ENCODE measurements at regions not wholly inside any gene's neighbourhood (a gene's known extent, or its start where the extent isn't known, plus 50 kb on each side); places are given as distances from the start of the nearest gene placed in this dataset.
"Not testable (repeated sequence)": the region's sequence is repeated elsewhere in the genome, so short reads cannot be mapped to it uniquely, and the experiment has no call there.

DNA sequence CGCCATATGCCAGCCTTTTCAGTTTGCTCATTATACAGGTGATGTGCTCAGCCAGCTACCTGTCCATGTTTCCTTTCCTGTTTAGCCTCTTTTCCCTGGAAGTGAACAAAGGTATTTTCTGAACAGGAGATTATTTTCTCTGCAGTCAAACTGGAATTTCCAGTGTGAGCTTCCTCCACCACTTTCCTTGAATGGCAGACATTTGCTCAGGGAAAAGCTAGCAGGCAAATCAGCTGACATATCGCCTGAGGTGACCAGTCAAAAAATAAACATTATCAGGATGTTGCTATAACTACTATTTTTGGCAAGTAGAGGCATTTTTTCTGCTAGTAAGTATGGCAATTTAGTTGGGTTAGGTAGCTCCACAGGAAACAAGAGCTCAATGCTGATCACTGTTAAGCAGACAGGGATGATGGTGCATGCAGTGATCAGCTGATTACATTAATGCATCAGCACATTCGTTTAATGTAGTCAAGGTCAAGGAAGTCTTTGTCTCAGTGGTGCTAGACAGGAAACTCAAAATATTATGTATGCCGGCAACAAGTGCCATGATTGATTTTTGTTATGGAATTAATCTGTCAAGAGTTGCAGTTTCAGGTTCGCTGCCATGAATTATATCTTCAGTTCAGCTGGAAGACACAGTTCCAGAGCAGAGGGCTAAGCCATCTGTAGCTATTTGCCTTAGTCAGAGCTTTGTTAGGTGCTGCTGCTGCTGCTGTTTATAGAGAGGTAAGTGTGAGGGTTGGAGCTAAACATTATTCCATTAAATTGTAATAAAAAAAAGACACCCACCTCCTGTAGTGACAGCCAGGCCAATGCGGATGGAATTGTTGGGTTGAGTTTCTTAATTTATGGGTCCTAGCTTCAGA lies 179.7 kb upstream of the ST6GALNAC5 start:
- DNase-seq: no peak

DNA sequence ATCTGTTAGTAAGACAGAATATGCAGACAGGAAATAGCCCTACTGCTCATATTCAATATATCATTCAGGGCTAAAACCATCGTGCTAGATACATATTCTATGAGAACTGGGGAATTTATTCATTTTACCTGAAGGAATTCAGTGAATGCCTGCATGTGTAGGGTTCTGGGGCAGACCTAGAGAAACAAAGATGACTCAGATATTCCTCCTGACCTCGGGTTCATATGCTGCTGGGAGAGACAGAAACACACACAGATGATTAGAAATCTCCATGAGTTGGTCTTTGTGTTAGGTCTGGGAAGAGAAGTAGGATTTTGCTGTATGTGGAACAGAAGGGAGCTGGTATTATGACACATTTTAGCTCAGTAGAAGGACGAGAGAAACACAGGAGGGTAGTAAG lies 176.5 kb upstream of the ST6GALNAC5 start:
- DNase-seq: no peak

DNA sequence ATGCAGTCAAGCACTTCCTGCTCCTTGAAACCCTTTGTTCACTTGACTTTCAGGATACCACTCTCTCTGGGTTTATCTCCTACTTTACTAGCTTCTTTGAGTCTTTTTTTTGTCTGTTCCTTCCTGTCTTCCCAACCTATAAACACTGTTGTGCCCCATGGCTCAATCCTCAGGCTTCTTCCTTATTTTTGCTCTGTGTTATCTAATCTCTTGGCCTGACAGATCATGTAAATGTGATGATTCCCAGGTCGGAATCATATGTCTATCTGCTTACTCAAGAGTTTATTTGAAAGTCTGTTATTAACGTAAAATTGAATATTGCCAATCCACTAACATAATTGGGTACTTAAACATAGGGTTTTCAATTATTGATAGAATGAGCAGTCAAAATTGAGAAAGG lies 171.7 kb upstream of the ST6GALNAC5 start:
- no peak for DNase-seq

- DNase-seq: no peak
These were observed 169.9 kb upstream of the ST6GALNAC5 start for GRCh38 chr1:76697361-76697760.

DNA sequence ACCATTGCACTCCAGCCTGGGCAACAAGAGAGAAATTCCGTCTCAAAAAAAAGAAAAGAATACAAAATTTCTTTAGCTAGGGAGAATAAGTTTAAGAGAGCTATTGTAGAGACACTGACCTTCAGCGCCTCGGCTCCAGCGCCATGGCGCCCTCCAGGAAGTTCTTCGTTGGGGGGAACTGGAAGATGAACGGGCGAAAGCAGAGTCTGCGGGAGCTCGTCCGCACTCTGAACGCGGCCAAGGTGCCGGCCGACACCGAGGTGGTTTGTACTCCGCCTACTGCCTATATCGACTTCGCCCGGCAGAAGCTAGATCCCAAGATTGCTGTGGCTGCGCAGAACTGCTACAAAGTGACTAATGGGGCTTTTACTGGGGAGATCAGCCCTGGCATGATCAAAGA lies 167.6 kb upstream of the ST6GALNAC5 start:
- not testable (repeated sequence) for DNase-seq

DNA sequence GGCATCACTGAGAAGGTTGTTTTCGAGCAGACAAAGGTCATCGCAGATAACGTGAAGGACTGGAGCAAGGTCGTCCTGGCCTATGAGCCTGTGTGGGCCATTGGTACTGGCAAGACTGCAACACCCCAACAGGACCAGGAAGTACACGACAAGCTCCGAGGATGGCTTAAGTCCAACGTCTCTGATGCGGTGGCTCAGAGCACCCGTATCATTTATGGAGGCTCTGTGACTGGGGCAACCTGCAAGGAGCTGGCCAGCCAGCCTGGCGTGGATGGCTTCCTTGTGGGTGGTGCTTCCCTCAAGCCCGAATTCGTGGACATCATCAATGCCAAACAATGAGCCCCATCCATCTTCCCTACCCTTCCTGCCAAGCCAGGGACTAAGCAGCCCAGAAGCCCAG lies 167.1 kb upstream of the ST6GALNAC5 start:
- not testable (repeated sequence) for DNase-seq

GRCh38 chr1:76705560-76705959 lies 161.7 kb upstream of the ST6GALNAC5 start:
- no peak for DNase-seq

DNA sequence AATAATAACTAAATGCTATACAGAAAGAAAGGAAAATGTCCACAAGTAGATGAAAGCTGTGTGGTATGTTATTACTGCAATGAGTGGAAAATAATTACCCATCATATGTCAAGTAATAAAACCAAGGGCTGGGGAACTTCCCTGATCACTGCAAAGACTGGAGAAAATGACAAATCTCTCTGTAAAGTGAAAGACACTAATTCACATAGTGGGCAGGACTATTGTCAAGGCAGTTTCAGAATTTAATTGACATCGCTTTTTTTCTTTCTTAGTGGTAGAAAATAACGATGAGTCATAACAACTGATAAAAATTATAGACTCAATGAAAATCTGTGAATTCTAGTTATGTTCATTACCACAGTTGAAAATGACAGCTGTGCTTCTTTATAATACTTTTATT lies 153.7 kb upstream of the ST6GALNAC5 start:
- peak; percentile 58 for DNase-seq

DNA sequence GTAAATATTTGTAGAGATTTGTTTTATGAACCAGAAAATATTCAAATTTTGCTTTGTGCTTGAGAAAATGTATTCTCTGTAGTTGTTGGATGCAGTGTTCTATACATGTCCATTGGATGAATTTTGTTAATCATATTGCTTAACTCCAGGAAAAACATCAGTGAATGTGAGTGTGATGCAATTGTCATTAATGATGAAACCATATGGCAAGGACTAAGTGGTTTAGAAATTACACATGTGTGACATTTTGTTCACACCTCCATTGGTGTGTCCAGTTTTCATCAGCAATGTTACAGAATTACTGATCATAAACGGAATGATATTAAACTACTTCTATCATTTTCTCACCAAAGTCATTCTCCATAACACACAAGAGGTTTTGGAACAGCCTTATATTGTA lies 151.8 kb upstream of the ST6GALNAC5 start:
- DNase-seq: no peak

GRCh38 chr1:76723949-76724348 lies 143.3 kb upstream of the ST6GALNAC5 start:
- no peak for DNase-seq

GRCh38 chr1:76724816-76725215 lies 142.5 kb upstream of the ST6GALNAC5 start:
- DNase-seq: no peak

GRCh38 chr1:76725864-76726619 lies 141.2 kb upstream of the ST6GALNAC5 start:
- no peak for DNase-seq

DNA sequence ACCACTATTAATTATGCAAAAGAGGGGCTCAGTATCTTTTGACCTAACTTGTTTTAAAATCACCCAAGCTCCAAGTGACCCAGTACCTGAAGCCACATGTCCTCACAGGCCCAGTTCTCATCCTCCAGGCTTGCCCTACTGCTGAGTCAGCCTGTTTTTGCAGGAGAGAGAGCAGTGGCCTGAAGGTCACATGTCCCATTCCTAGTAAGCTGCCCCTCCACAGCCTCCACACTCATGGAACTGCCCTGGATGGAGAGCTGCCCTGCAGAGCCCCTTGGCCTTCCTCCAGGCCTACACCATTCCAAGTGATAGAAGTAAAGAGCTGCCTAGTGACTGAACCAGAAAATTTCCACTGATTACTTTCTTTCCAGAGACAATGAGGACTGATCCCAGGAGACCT lies 139.8 kb upstream of the ST6GALNAC5 start:
- DNase-seq: no peak

DNA sequence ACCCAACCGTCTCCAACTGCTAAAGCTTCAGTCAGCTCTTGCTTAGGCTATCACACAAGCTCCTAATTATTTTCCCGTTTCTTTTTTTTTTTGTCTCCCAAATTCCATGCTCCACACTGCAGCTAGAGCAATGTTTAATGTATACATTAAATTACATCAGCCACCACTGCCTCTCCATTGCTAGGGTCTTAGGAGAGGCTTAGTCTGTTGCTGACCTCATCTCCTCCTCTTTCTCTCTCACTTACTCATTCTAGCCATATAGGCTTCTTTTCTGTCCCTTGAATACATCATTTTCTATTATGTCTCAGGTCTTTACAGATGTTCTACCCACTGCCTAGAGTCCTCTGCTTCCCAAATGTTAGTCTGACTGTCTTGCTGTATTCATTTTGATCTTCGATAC lies 138.1 kb upstream of the ST6GALNAC5 start:
- no peak for DNase-seq

- DNase-seq: no peak
These were observed 137.3 kb upstream of the ST6GALNAC5 start for GRCh38 chr1:76730027-76730426.

DNA sequence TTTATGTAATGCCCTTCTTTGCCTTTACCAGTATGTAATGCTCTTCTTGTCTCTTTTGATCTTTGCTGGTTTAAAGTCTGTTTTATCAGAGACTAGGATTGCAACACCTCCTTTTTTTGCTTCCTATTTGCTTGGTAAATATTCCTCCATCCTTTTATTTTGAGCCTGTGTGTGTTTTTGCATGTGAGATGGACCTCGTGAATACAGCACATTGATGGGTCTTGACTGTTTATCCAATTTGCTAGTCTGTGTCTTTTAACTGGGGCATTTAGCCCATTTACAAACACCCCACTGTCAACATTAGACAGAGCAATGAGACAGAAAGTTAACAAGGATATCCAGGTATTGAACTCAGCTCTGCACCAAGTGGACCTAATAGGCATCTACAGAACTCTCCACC lies 128.9 kb upstream of the ST6GALNAC5 start:
- not testable (repeated sequence) for DNase-seq

GRCh38 chr1:76740956-76741355 lies 126.3 kb upstream of the ST6GALNAC5 start:
- DNase-seq: not testable (repeated sequence)

- DNase-seq: no peak
These were observed 122.3 kb upstream of the ST6GALNAC5 start for GRCh38 chr1:76744989-76745388.

- DNase-seq: no peak
These were observed 121.1 kb upstream of the ST6GALNAC5 start for GRCh38 chr1:76746206-76746605.

DNA sequence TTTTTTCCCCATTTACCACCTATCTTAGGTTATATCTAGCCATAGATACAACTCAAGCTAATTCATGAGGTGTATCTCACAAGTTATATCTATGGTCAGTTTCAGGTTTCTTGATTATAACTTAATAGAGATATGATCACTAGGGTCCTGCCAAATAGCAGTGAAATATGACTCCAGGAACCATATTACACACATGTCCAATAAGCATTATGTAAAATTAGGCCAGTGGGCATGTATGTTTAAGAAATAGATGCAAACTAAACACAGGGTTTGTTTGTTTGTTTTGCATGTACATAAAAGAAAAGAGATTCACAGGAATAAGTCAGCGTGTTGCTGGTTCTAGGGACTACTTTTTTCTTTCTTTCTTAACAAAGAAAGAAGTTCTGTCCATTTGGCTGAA lies 112.5 kb upstream of the ST6GALNAC5 start:
- no peak for DNase-seq

- DNase-seq: no peak
These were observed 108.0 kb upstream of the ST6GALNAC5 start for GRCh38 chr1:76759171-76759860.

- DNase-seq: peak; percentile 63
These were observed 107.3 kb upstream of the ST6GALNAC5 start for GRCh38 chr1:76759950-76760349.

- DNase-seq: no peak
These were observed 103.5 kb upstream of the ST6GALNAC5 start for GRCh38 chr1:76763738-76764137.

Data from NCI-H2227 treated with DMSO at 0.1 percent for 48 hours (cell line).